ENCODE measurements at regions not wholly inside any gene's neighbourhood (a gene's known extent, or its start where the extent isn't known, plus 50 kb on each side); places are given as distances from the start of the nearest gene placed in this dataset.

- Mint-ChIP-seq H3K36me3 (ENCODE audit: low read depth) (no peaks in the 10 kb centered on the region), H3K4me3 (no peak overlapping the region), H3K9me3 (no peaks in the 10 kb centered on the region), H3K27me3 (ENCODE audit: low read depth) (no peaks in the 10 kb centered on the region), H3K27ac (no peak overlapping the region), H3K4me1 (peaks cover 22% of the 10 kb centered on the region)
- no peak for TF ChIP-seq CTCF (IDR thresholded peaks at IDR 0.05; ENCODE audit: unreplicated experiment in 3 of 3)
These were observed 298.1 kb downstream of the PDGFC start for GRCh38 chr4:156673483-156673882.

GRCh38 chr4:156672492-156673305 lies 298.9 kb downstream of the PDGFC start:
- no peaks in the 10 kb centered on the region for H3K36me3 Mint-ChIP-seq (ENCODE audit: low read depth)
- no peaks in the 10 kb centered on the region for H3K27me3 Mint-ChIP-seq (ENCODE audit: low read depth)
- H3K27ac Mint-ChIP-seq = no peak overlapping the region
- H3K4me1 Mint-ChIP-seq = peaks cover 18% of the 10 kb centered on the region
- no peaks in the 10 kb centered on the region for H3K9me3 Mint-ChIP-seq
- no peak for TF ChIP-seq CTCF (IDR thresholded peaks at IDR 0.05; ENCODE audit: unreplicated experiment in 3 of 3)
- H3K4me3 Mint-ChIP-seq = no peak overlapping the region

- no peak for TF ChIP-seq CTCF (IDR thresholded peaks at IDR 0.05; ENCODE audit: unreplicated experiment in 3 of 3)
- H3K27ac Mint-ChIP-seq = no peak overlapping the region
- H3K4me1 Mint-ChIP-seq = peaks cover 18% of the 10 kb centered on the region
- no peaks in the 10 kb centered on the region for H3K9me3 Mint-ChIP-seq
- no peak overlapping the region for H3K4me3 Mint-ChIP-seq
- H3K27me3 Mint-ChIP-seq (ENCODE audit: low read depth) = no peaks in the 10 kb centered on the region
- no peaks in the 10 kb centered on the region for H3K36me3 Mint-ChIP-seq (ENCODE audit: low read depth)
These were observed 305.7 kb downstream of the PDGFC start for GRCh38 chr4:156665780-156666366.

- no peaks in the 10 kb centered on the region for H3K9me3 Mint-ChIP-seq
- H3K4me3 Mint-ChIP-seq = no peak overlapping the region
- H3K27me3 Mint-ChIP-seq (ENCODE audit: low read depth) = no peaks in the 10 kb centered on the region
- no peaks in the 10 kb centered on the region for H3K36me3 Mint-ChIP-seq (ENCODE audit: low read depth)
- TF ChIP-seq CTCF (IDR thresholded peaks at IDR 0.05; ENCODE audit: unreplicated experiment in 3 of 3) = no peak
- peaks cover 14% of the 10 kb centered on the region for H3K4me1 Mint-ChIP-seq
- no peak overlapping the region for H3K27ac Mint-ChIP-seq
These were observed 307.9 kb downstream of the PDGFC start for GRCh38 chr4:156663663-156664062.

- peaks cover 14% of the 10 kb centered on the region for H3K4me1 Mint-ChIP-seq
- no peaks in the 10 kb centered on the region for H3K9me3 Mint-ChIP-seq
- H3K4me3 Mint-ChIP-seq = no peak overlapping the region
- H3K36me3 Mint-ChIP-seq (ENCODE audit: low read depth) = no peaks in the 10 kb centered on the region
- H3K27ac Mint-ChIP-seq = peak overlapping the region in 2 of 3 experiments; percentile 0 to 54
- no peak for TF ChIP-seq CTCF (IDR thresholded peaks at IDR 0.05; ENCODE audit: unreplicated experiment in 3 of 3)
- H3K27me3 Mint-ChIP-seq (ENCODE audit: low read depth) = no peaks in the 10 kb centered on the region
These were observed 308.7 kb downstream of the PDGFC start for GRCh38 chr4:156662921-156663320.

GRCh38 chr4:156661555-156661954 lies 310.0 kb downstream of the PDGFC start:
- H3K27me3 Mint-ChIP-seq (ENCODE audit: low read depth) = no peaks in the 10 kb centered on the region
- no peak for TF ChIP-seq CTCF (IDR thresholded peaks at IDR 0.05; ENCODE audit: unreplicated experiment in 3 of 3)
- no peak overlapping the region for H3K4me3 Mint-ChIP-seq
- peak overlapping the region in 1 of 3 experiments; percentile 44 for H3K27ac Mint-ChIP-seq
- H3K9me3 Mint-ChIP-seq = no peaks in the 10 kb centered on the region
- peaks cover 14% of the 10 kb centered on the region for H3K4me1 Mint-ChIP-seq
- H3K36me3 Mint-ChIP-seq (ENCODE audit: low read depth) = no peaks in the 10 kb centered on the region

Data from nephron (organoid).